HG03354 (cell line): ENCODE measurements at regions not wholly inside any gene's neighbourhood (a gene's known extent, or its start where the extent isn't known, plus 50 kb on each side); places are given as distances from the start of the nearest gene placed in this dataset.

ENCODE experiments used
- ATAC-seq: cut with Tn5 transposase; IDR thresholded peaks from one replicate; pipeline ENCODE4 v1.9.1; 2021; ENCODE audit warnings: mild to moderate bottlenecking; ENCODE audit not compliant: unreplicated experiment, poor library complexity, severe bottlenecking

GRCh38 chr7:115078851-115079250 is 157.0 kb downstream of the MDFIC start:
- ATAC-seq, result no peak

GRCh38 chr7:115078386-115078785 is 156.5 kb downstream of the MDFIC start:
- no peak for ATAC-seq

GRCh38 chr7:115070311-115070710 is 148.4 kb downstream of the MDFIC start:
- ATAC-seq, result no peak
